ENCODE measurements at regions not wholly inside any gene's neighbourhood (a gene's known extent, or its start where the extent isn't known, plus 50 kb on each side); places are given as distances from the start of the nearest gene placed in this dataset.
"Not testable (repeated sequence)": the region's sequence is repeated elsewhere in the genome, so short reads cannot be mapped to it uniquely, and the experiment has no call there.

- TF ChIP-seq CTCF (IDR thresholded peaks at IDR 0.05 in 2 of 3, conservative IDR thresholded peaks at IDR 0.05 in 1 of 3; ENCODE audit: borderline replicate concordance in 1 of 3, insufficient read depth in 1 of 3, low read depth in 2 of 3, low read length in 2 of 3) (peak in 2 of 3 experiments; percentile 6 to 28; a peak in 1 of 6 replicates), SP1 (IDR thresholded peaks at IDR 0.05; ENCODE audit: low read depth) (peak; percentile 34; the same call in 1 of the 2 replicates), MAX (IDR thresholded peaks at IDR 0.05) (peak; percentile 55; the same call in 1 of the 2 replicates), RAD21 (IDR thresholded peaks at IDR 0.05; ENCODE audit: low read depth) (peak; percentile 61)
These were observed 52.5 kb upstream of the ROPN1B start (continued) for GRCh38 chr3:125916376-125916978.

- POLR2A ChIA-PET: interaction anchor here (0.6 kb wide), 1 partner anchor 321 kb away, joined by 3 read pairs; no protein-coding TSS in a partner anchor
- TSS peak; percentile 55 for BruUV-seq (replicated peaks)
- H3K9me2 ChIP-seq (ENCODE audit: insufficient read depth); ATAC-seq; RAD21 ChIA-PET (ENCODE audit: low non-redundant PET in 1 of 2, low total read pairs in 2 of 2, uncharacterized antibody in 2 of 2, unreplicated experiment in 2 of 2); H4K20me1 ChIP-seq (ENCODE audit: insufficient read depth); H3K9me3 ChIP-seq (ENCODE audit: control insufficient read depth in 1 of 2, insufficient read depth in 1 of 2, low read depth in 1 of 2, low read length in 2 of 2); H3K79me2 ChIP-seq (ENCODE audit: insufficient read depth, low read length); H3K27me3 ChIP-seq (ENCODE audit: insufficient read depth, low read length); H3K36me3 ChIP-seq (ENCODE audit: control insufficient read depth in 1 of 2, insufficient read depth in 2 of 2, low read length in 2 of 2); DNase-seq (ENCODE audit: low read depth, low spot score); intact Hi-C loops (cut with micrococcal nuclease); H2AFZ ChIP-seq (ENCODE audit: low read depth, low read length, poor library complexity, severe bottlenecking): not testable (repeated sequence)
- Histone ChIP-seq H3K4me2 (ENCODE audit: low read length) (peak overlapping the region; percentile 84), H3K4me1 (ENCODE audit: control insufficient read depth in 1 of 2, insufficient read depth in 2 of 2, low read length in 2 of 2) (peaks cover 8 to 24% of the 10 kb centered on the region in 2 experiments), H3K4me3 (replicated peaks in 1 of 2; ENCODE audit: low read depth in 1 of 2, low read length in 2 of 2) (peak overlapping the region; percentile 70 to 80), H3K27ac (ENCODE audit: low read depth, low read length) (peak overlapping the region; percentile 86), H3K9ac (ENCODE audit: low read length) (peak overlapping the region; percentile 94)
- CTCF ChIA-PET: interaction anchor here (0.9 kb wide), 1 partner anchor 150 kb away, joined by 5 read pairs; no protein-coding TSS in a partner anchor
- TF ChIP-seq MAX (IDR thresholded peaks at IDR 0.05) (0 out of 2 replicates have a peak, but pooled peaks have one; percentile 15), SIN3A (IDR thresholded peaks at IDR 0.05; ENCODE audit: low read depth) (0 out of 2 replicates have a peak, but pooled peaks have one; percentile 61)
These were observed 51.9 kb upstream of the ROPN1B start for GRCh38 chr3:125917020-125917549.

GRCh38 chr3:125918024-125918423 is 51.0 kb upstream of the ROPN1B start:
- H3K36me3 ChIP-seq (ENCODE audit: control insufficient read depth in 1 of 2, insufficient read depth in 2 of 2, low read length in 2 of 2); H3K9me3 ChIP-seq (ENCODE audit: control insufficient read depth in 1 of 2, insufficient read depth in 1 of 2, low read depth in 1 of 2, low read length in 2 of 2); H3K9me2 ChIP-seq (ENCODE audit: insufficient read depth); H3K79me2 ChIP-seq (ENCODE audit: insufficient read depth, low read length); H3K27ac ChIP-seq (ENCODE audit: low read depth, low read length); CTCF ChIA-PET; RAD21 ChIA-PET (ENCODE audit: low non-redundant PET in 1 of 2, low total read pairs in 2 of 2, uncharacterized antibody in 2 of 2, unreplicated experiment in 2 of 2); DNase-seq (ENCODE audit: low read depth, low spot score); H3K4me3 ChIP-seq (replicated peaks in 1 of 2; ENCODE audit: low read depth in 1 of 2, low read length in 2 of 2); H2AFZ ChIP-seq (ENCODE audit: low read depth, low read length, poor library complexity, severe bottlenecking); intact Hi-C loops (cut with micrococcal nuclease); H3K27me3 ChIP-seq (ENCODE audit: insufficient read depth, low read length); POLR2A ChIA-PET; ATAC-seq; H4K20me1 ChIP-seq (ENCODE audit: insufficient read depth); BruUV-seq (replicated peaks): not testable (repeated sequence)
- H3K4me2 ChIP-seq (ENCODE audit: low read length): peak overlapping the region; percentile 84
- peaks cover 8 to 17% of the 10 kb centered on the region in 2 experiments for H3K4me1 ChIP-seq (ENCODE audit: control insufficient read depth in 1 of 2, insufficient read depth in 2 of 2, low read length in 2 of 2)
- peak overlapping the region; percentile 33; the same call in 1 of the 2 replicates for H3K9ac ChIP-seq (ENCODE audit: low read length)

- DNase-seq (ENCODE audit: low read depth, low spot score); H3K36me3 ChIP-seq (ENCODE audit: control insufficient read depth in 1 of 2, insufficient read depth in 2 of 2, low read length in 2 of 2); intact Hi-C loops (cut with micrococcal nuclease); RAD21 ChIA-PET (ENCODE audit: low non-redundant PET in 1 of 2, low total read pairs in 2 of 2, uncharacterized antibody in 2 of 2, unreplicated experiment in 2 of 2); H3K27ac ChIP-seq (ENCODE audit: low read depth, low read length); POLR2A ChIA-PET; H3K79me2 ChIP-seq (ENCODE audit: insufficient read depth, low read length); CTCF ChIA-PET; H3K4me3 ChIP-seq (replicated peaks in 1 of 2; ENCODE audit: low read depth in 1 of 2, low read length in 2 of 2); H3K9me2 ChIP-seq (ENCODE audit: insufficient read depth); H3K9me3 ChIP-seq (ENCODE audit: control insufficient read depth in 1 of 2, insufficient read depth in 1 of 2, low read depth in 1 of 2, low read length in 2 of 2); ATAC-seq; H4K20me1 ChIP-seq (ENCODE audit: insufficient read depth); H2AFZ ChIP-seq (ENCODE audit: low read depth, low read length, poor library complexity, severe bottlenecking); BruUV-seq (replicated peaks); H3K27me3 ChIP-seq (ENCODE audit: insufficient read depth, low read length): not testable (repeated sequence)
- peak overlapping the region; percentile 84 for H3K4me2 ChIP-seq (ENCODE audit: low read length)
- peaks cover 8 to 17% of the 10 kb centered on the region in 2 experiments for H3K4me1 ChIP-seq (ENCODE audit: control insufficient read depth in 1 of 2, insufficient read depth in 2 of 2, low read length in 2 of 2)
- peak overlapping the region; percentile 33; the same call in 1 of the 2 replicates for H3K9ac ChIP-seq (ENCODE audit: low read length)
These were observed 50.5 kb upstream of the ROPN1B start for GRCh38 chr3:125918451-125918850.
